Stimulated activated effector memory CD8-positive, alpha-beta T cell treated with anti-CD3 and anti-CD28 coated beads, Interleukin-12 subunit alpha, Interleukin-12 subunit beta, amount 100 ng/mL, for 72 hours (primary cell): ENCODE measurements at regions not wholly inside any gene's neighbourhood (a gene's known extent, or its start where the extent isn't known, plus 50 kb on each side); places are given as distances from the start of the nearest gene placed in this dataset.

Experiments used
- ATAC-seq: fragments of 150-1000 bp; cut with Tn5 transposase; 2 replicates; pipeline ENCODE4 v1.10.0; 2021
- DNase-seq, 2 donors: peaks; one replicate each; pipeline ENCODE4 v3.0.0; 2021 to 2022; ENCODE audit warnings: low spot score in 2 of 2
- H3K27ac Mint-ChIP-seq: one replicate; pipeline ENCODE4 v1.8.0; 2022; ENCODE audit warnings: mild to moderate bottlenecking, mixed read lengths
- H3K36me3 Mint-ChIP-seq: one replicate; pipeline ENCODE4 v1.8.0; 2022; ENCODE audit warnings: mild to moderate bottlenecking, mixed read lengths
- H3K4me1 Mint-ChIP-seq: one replicate; pipeline ENCODE4 v1.8.0; 2022; ENCODE audit warnings: mixed read lengths
- H3K4me3 Mint-ChIP-seq: one replicate; pipeline ENCODE4 v1.8.0; 2022; ENCODE audit warnings: mild to moderate bottlenecking, mixed read lengths
- H3K9me3 Mint-ChIP-seq: one replicate; pipeline ENCODE4 v1.8.0; 2022; ENCODE audit warnings: mixed read lengths

DNA sequence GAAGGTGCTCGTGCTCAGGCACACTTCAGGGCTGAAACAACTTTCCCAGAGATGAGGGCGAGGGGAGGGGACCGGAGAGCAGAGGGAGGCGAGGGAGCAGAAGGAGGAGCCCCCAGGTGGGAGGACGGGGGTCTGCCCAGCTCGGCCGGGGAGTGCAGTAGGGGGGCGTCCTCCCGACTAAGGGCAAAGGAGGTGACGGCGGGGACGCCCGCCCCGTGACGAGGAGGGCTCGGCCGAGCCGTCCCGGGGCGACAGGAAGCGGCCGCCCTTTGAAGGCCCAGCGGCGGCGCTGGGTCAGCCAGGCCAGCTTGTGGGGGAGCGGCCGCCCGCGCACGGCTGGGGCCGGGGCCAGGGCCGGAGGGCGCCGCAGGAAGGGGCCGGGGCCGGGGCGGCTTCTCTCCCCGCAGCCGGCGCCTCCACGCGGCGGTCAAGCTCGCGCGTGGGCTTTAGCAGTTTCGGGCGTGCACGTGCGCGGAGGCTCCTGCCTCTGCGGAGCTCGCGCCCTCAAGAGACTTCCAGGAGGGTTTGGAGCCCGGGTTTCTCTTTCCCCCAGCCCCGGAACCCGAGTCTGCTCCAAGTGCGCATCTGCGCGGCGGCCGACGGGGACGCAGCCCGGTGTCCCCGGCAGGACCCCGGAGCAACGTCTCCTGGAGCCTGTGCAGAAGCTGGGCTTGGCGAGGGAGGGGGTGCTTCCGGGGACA lies 100.8 kb upstream of the SLC45A1 start:
- peak in 1 of 2 donors; percentile 50 for DNase-seq
- Mint-ChIP-seq H3K4me1 (peaks cover 48% of the 10 kb centered on the region), H3K36me3 (peaks cover 2% of the 10 kb centered on the region), H3K27ac (peak overlapping the region; percentile 69), H3K4me3 (peak overlapping the region; percentile 70), H3K9me3 (no peaks in the 10 kb centered on the region)
- ATAC-seq = peak; percentile 47

DNA sequence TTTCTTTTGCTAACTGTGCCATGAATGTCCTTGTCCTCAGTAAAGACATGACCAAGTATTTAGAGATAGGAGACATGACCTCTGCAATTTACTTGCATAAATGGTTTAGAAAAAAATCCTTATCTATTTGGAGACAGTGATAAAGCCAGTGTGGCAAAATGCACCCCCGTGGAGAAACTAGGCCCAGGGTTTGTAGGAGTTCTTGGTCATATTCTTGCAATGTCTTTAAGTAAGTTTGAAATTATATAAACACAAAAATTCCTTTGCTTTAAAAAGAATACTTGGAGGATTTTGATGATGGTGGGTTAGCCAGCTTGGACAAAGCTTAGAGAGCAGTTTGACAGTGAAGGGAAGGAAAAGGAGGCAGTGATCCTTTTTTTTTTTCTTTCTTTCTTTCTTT lies 101.9 kb upstream of the SLC45A1 start:
- peak overlapping the region; percentile 70 for H3K4me3 Mint-ChIP-seq
- ATAC-seq (no peak), DNase-seq (no peak)
- peaks cover 59% of the 10 kb centered on the region for H3K4me1 Mint-ChIP-seq
- no peaks in the 10 kb centered on the region for H3K9me3 Mint-ChIP-seq
- H3K27ac Mint-ChIP-seq = no peak overlapping the region
- peaks cover 5% of the 10 kb centered on the region for H3K36me3 Mint-ChIP-seq

DNA sequence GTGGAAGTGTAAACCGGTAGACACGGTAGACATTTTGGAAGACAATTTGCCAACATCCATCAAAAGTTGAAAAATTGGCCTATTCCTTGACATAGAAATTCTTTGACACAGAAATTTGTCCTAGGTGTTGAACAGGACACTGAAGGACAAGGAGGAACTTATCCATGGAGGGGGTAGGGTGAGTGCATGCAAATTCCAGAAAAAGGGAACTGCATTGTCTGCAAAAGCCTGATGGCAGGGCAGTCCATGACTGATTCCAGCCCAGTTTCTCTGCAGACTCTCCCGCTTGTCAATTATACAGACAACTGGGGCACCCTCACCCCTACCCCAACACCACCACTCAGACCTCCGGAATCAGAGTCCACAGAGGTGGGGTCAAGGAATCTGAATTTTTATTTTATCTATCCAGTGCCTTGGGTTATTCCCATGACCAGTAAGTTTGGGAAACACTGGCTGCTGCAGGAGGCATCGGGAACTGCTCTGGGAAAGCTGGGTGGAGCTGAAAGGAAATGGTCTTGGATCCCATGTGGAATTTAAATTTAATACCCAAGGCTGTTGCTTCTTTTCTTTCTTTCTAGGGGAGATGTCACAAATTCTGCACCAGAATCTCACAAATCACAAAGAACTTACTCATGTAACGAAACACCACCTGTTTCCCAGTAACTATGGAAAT lies 103.3 kb upstream of the SLC45A1 start:
- Mint-ChIP-seq H3K36me3 (peaks cover 5% of the 10 kb centered on the region), H3K27ac (no peak overlapping the region), H3K4me3 (no peak overlapping the region), H3K9me3 (no peaks in the 10 kb centered on the region), H3K4me1 (peaks cover 50% of the 10 kb centered on the region)
- ATAC-seq = no peak
- DNase-seq = no peak

DNA sequence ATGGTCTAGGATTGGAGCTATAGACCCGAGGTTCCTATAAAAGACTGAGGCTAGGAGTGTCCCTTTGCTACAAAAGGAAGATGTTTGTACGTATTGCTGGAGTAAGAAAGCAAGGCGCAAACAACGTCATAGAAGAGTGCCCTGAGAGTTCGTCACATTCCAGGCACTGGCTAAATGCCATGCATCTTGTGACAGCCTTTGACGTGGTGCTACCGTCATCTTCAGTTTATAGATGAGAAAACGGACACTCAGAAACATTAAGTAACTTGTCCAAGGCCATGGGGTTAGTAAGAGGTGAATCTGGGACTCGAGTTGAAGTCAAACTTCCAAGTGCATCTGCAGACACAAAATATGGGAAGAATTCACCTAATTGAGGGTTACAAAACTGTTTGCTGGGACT lies 104.2 kb upstream of the SLC45A1 start:
- no peaks in the 10 kb centered on the region for H3K9me3 Mint-ChIP-seq
- H3K4me1 Mint-ChIP-seq = peaks cover 43% of the 10 kb centered on the region
- H3K27ac Mint-ChIP-seq = no peak overlapping the region
- DNase-seq = no peak
- peaks cover 5% of the 10 kb centered on the region for H3K36me3 Mint-ChIP-seq
- no peak for ATAC-seq
- no peak overlapping the region for H3K4me3 Mint-ChIP-seq

DNA sequence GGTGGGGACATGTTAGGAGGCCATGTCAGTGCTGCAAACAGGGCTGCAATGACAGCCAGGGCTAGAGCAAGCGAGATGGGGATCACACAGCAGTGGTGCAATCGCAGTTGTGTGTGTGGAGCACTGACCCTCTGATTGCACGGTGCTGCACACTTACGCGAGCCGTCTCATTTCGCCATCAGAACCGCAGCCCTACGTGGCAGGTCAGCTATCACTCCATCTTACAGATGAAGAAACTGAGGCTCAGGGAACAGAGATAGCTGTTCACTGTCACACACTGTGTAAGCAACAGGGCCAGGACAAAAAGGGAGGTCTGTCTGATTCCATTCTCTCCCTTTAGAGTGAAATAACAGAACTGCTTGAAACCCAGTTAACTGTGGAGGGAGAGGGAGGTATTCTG lies 104.8 kb upstream of the SLC45A1 start:
- peaks cover 39% of the 10 kb centered on the region for H3K4me1 Mint-ChIP-seq
- peaks cover 5% of the 10 kb centered on the region for H3K36me3 Mint-ChIP-seq
- no peaks in the 10 kb centered on the region for H3K9me3 Mint-ChIP-seq
- H3K4me3 Mint-ChIP-seq = no peak overlapping the region
- ATAC-seq (no peak), DNase-seq (no peak)
- H3K27ac Mint-ChIP-seq = no peak overlapping the region

DNA sequence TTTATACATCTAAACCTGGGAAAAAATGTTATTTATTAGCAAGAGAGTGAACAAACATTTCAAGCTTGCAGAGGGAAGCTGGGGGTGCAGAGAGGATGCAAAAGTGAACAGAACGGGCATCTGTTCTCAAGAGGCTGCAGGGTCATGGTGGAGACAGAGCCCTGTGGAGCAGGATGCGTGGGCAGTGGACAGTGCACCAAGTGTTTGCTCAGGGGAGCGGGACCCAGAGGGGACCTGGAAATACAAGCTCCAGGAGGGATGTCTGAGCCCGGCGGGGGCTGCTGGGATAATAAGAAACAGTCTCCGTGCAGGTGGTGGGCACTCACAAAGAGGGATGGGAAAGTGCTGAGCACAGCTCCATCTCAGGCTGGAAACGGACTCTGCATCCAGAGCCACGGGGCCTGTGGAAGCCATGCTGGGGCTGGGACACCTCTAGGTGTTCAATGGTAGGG lies 105.3 kb upstream of the SLC45A1 start:
- peak overlapping the region; percentile 4 for H3K27ac Mint-ChIP-seq
- ATAC-seq (no peak), DNase-seq (no peak)
- peaks cover 5% of the 10 kb centered on the region for H3K36me3 Mint-ChIP-seq
- H3K4me3 Mint-ChIP-seq = peak overlapping the region; percentile 28
- peaks cover 33% of the 10 kb centered on the region for H3K4me1 Mint-ChIP-seq
- H3K9me3 Mint-ChIP-seq = no peaks in the 10 kb centered on the region

DNA sequence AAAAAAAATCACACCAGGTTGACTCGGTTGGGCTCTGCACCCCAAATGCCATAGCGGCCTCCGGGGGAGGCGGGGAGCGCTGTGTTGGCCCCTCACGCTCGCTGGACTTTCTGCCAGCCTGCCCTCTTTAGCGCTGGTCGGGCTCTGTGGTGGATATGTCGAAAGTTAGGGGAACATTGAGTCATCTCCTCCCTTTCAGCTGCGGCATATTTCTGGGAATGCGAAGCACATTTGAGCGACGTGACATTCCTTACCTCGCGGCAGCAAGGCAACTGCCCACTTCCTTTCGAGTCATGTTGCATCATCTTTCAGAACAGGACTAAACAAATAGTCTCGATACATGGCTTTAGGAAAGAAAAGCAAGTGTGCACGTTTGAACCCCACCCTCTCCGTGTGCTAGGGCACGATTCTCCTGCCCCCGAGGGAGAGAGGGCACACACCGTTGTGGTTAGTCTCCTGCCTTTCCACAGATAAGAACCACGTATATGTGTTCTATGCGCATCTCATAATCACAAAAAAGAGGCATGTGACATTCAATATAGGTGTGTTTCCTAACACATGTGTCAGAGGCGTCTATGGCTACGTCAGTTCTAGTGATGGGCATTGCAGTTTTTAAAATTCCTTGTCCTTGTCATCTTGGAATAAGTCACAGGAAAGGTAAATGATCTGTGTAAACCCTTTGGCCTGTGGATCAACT lies 105.9 kb upstream of the SLC45A1 start:
- Mint-ChIP-seq H3K4me1 (peaks cover 31% of the 10 kb centered on the region), H3K9me3 (no peaks in the 10 kb centered on the region), H3K36me3 (peaks cover 5% of the 10 kb centered on the region), H3K27ac (peak overlapping the region; percentile 4), H3K4me3 (peak overlapping the region; percentile 28)
- DNase-seq = peak in 1 of 2 donors; percentile 52
- peak; percentile 55 for ATAC-seq

DNA sequence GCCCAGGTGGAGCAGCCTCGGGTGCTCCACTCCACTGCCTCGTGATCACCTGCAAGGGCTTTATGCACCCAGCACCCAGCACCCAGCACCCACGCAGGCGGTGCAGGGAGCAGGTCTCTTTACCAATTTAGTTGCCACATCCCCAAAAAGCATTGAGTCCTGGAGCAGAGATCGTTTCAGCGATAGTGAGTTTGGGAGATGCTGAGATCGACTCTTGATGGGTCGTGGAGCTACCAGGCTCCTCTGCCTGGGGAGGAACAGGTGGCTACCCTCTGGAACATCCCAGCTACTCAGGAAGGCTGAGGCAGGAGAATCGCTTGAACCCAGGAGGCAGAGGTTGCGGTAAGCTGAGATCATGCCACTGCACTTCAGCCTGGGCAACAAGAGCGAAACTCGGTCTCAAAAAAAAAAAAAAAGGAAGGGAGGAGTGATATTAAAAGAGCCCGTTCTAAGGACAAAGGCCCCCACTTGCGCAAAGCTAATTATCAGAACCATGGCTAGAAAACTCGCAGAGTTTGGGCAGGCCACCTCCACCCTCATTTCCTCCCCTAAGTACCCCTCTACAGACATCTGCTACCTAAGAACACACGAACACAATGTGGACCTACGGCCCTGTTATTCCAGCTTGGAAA lies 106.5 kb upstream of the SLC45A1 start:
- peak overlapping the region; percentile 28 for H3K4me3 Mint-ChIP-seq
- peaks cover 26% of the 10 kb centered on the region for H3K4me1 Mint-ChIP-seq
- no peak for DNase-seq
- H3K9me3 Mint-ChIP-seq = no peaks in the 10 kb centered on the region
- peaks cover 5% of the 10 kb centered on the region for H3K36me3 Mint-ChIP-seq
- no peak overlapping the region for H3K27ac Mint-ChIP-seq
- ATAC-seq = peak; percentile 52

DNA sequence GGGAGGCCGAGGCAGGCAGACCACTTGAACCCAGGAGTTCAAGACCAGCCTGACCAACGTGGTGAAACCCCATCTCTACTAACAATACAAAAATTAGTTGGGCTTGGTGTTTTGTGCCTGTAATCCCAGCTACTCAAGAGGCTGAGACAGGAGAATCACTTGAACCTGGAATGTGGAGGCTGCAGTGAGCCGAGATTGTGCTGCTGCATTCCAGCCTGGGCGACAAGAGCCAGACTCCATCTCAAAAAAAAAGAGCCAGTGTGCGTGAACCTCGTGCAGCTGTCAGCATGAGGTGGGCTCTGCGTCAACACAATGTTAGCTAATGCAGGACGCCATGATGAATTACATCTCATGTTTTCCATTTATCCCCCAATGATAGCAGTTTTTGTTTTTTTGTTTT lies 110.7 kb upstream of the SLC45A1 start:
- peaks cover 3% of the 10 kb centered on the region for H3K36me3 Mint-ChIP-seq
- H3K4me3 Mint-ChIP-seq = no peak overlapping the region
- H3K9me3 Mint-ChIP-seq = no peaks in the 10 kb centered on the region
- H3K4me1 Mint-ChIP-seq = peaks cover 12% of the 10 kb centered on the region
- no peak overlapping the region for H3K27ac Mint-ChIP-seq
- ATAC-seq (no peak), DNase-seq (no peak)

DNA sequence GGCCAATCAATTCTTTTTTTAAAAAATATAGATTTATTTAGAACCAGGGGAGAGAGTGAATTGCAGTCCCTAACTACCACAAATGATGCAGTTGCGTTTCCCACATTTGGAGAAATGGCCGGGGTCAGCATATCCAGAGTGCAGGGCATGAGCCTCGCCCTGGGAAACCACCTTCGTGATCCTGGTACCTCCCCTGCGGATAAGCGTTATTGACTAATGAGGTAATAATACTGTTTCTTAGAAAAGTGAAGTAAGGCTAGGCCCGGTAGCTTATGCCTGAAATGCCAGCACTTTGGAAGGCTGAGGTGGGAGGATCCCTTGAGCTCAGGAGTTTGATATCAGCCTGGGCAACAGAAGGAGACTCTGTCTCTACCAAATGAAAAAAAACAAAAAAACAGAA lies 111.5 kb upstream of the SLC45A1 start:
- Mint-ChIP-seq H3K9me3 (no peaks in the 10 kb centered on the region), H3K36me3 (no peaks in the 10 kb centered on the region), H3K4me3 (no peak overlapping the region), H3K4me1 (peaks cover 4% of the 10 kb centered on the region), H3K27ac (peak overlapping the region; percentile 64)
- ATAC-seq = no peak
- DNase-seq = no peak

DNA sequence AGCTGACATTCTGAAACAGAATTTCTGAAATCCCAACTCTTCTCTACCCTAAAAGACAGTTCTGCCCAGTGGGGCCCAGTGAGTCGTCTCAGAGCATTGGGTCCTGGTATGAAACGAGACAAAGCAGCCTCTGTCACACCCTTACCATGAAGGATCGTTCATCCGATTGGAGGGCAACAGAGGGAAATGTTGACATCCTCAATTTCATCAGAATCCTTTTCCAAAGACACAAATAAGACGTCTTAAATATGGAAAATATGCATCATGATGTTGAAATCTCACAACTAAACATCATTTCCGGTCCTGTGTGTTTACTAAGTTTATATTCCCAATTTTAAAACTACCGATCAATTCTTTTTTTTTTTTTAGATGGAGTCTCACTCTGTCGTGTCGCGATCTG lies 112.1 kb upstream of the SLC45A1 start:
- Mint-ChIP-seq H3K4me1 (no peaks in the 10 kb centered on the region), H3K36me3 (no peaks in the 10 kb centered on the region), H3K9me3 (no peaks in the 10 kb centered on the region), H3K4me3 (no peak overlapping the region), H3K27ac (peak overlapping the region; percentile 64)
- no peak for ATAC-seq
- no peak for DNase-seq

DNA sequence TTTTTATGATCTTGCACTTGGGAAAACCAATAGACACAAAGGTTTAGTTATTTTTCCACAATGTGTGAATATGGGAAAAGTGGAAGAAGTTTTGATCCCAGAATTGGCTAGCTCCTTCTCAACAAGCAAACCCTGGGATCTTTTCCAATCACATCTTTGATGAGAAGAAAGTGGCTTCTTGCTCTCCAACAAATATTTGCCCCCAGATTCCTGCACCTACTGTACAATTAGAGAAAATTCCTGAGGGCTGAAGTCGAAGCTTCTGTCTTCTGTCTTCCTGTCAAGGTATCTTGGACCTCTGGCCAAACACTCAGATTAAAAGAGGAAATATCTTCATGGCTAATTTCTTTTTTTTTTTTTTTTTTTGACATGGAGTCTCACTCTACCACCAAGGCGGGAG lies 113.1 kb upstream of the SLC45A1 start:
- Mint-ChIP-seq H3K9me3 (no peaks in the 10 kb centered on the region), H3K27ac (no peak overlapping the region), H3K36me3 (no peaks in the 10 kb centered on the region), H3K4me1 (no peaks in the 10 kb centered on the region), H3K4me3 (no peak overlapping the region)
- ATAC-seq (no peak), DNase-seq (no peak)

DNA sequence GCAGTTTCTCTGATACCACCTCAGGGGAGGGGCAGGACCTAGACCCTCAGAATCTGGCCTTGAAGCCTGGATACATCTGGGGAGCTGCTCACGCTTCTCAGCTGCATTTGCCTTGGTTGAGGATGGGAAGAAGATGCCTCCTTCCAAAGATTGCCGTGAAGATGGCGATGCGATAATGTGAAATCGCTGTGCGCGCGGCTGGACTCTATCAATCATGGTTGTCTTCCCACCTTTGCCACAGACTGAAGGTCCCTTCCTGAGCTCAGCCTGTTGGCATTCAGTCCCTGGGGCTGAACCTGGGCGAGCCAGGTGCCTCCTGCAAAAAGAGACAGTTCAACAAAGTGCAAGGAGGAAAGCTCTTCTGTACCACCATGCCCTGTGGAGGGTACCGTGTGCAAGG lies 114.4 kb upstream of the SLC45A1 start:
- DNase-seq (no peak), ATAC-seq (no peak)
- H3K27ac Mint-ChIP-seq = no peak overlapping the region
- H3K9me3 Mint-ChIP-seq = no peaks in the 10 kb centered on the region
- no peak overlapping the region for H3K4me3 Mint-ChIP-seq
- peaks cover 3% of the 10 kb centered on the region for H3K4me1 Mint-ChIP-seq
- H3K36me3 Mint-ChIP-seq = no peaks in the 10 kb centered on the region

DNA sequence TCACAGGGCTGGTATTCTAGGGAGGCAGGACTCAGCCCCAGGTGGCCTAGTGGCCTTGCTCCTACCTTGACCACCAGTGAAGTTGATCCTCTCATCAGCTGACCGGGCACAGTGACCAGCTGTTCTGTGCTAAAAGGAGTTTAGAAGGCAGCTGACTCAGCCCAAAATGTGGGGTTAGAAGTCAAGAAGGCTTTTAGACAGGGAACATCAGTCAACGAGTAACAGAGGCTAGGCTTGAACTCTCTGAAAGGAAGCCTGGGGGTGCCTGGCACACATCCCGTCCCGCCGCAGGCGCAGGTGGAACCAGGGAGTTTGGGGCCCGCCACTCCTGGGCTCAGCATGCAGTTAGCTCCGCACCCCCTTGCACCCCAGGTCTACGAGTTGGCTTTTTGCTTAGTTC lies 114.9 kb upstream of the SLC45A1 start:
- ATAC-seq = no peak
- Mint-ChIP-seq H3K27ac (no peak overlapping the region), H3K36me3 (no peaks in the 10 kb centered on the region), H3K4me1 (peaks cover 7% of the 10 kb centered on the region), H3K9me3 (no peaks in the 10 kb centered on the region), H3K4me3 (no peak overlapping the region)
- no peak for DNase-seq

DNA sequence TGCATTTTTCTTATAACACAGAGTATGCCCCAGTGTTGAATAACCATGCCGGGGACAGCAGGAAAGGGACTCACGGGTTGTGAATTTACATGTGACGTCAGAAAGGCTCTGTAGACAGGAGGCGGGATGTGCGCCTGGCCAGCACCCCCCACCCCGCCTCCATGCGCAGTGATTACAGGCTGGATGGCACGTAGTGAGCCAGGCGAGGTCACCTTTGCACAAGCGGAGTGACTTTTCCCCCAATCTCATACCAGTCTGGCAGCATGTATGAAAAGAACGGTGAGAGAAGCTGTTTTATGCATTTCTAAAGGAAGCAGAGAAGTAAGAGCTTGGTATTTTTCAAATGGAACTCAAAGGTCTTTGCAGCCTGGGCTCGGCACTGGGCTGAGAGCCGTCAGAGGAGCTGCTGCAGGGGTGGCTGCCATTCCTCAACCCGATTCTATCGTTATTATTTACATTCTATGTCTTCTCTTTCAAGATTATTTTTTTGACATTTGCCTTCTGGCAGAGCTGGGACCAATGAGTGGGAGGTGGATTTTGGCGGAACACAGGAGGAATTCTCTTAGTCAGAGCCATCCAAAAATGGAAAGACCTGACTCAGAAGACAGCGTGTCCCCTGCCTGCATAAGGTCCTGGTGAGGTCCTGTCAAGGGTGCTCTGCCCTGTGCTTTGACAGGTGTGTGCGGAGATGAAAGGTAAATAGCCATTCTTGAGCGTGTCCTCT lies 115.6 kb upstream of the SLC45A1 start:
- Mint-ChIP-seq H3K27ac (peak overlapping the region; percentile 50), H3K4me1 (peaks cover 13% of the 10 kb centered on the region), H3K9me3 (no peaks in the 10 kb centered on the region), H3K4me3 (no peak overlapping the region), H3K36me3 (no peaks in the 10 kb centered on the region)
- no peak for ATAC-seq
- DNase-seq = no peak
